GM12878 (cell line): ENCODE measurements at regions not wholly inside any gene's neighbourhood (a gene's known extent, or its start where the extent isn't known, plus 50 kb on each side); places are given as distances from the start of the nearest gene placed in this dataset.

Experiments used
- ATAC-seq: fragments of 200-7000 bp; cut with Tn5 transposase; 3 replicates; pipeline ENCODE4 v1.9.1; 2020; ENCODE audit warnings: mild to moderate bottlenecking, moderate library complexity
- BruUV-seq: library from RNA; stranded (reverse); fragments of 400-500 nt; replicated peaks from 2 replicates; lab custom pipeline; 2021; lab: Mats Ljungman, UMichigan
- CTCF ChIA-PET: fragments of 300-600 bp; sonication (Branson Sonifier 250); formaldehyde crosslinking; extraction: SDS; loops from one replicate; lab custom pipeline; 2021; ENCODE audit warnings: inconsistent platforms; lab: Yijun Ruan, JAX
- POLR2A ChIA-PET: fragments of 350-600 bp; formaldehyde crosslinking; extraction: SDS; loops from one replicate; lab custom pipeline; 2021; ENCODE audit warnings: inconsistent platforms; lab: Charles Lee
- RAD21 ChIA-PET: fragments of 300-600 bp; sonication (Branson Sonifier 250); formaldehyde crosslinking; loops from one replicate; lab custom pipeline; 2023; ENCODE audit warnings: antibody characterized with exemption; ENCODE audit not compliant: unreplicated experiment; lab: Charles Lee
- SMC1A ChIA-PET: fragments of 300-600 bp; sonication (Branson Sonifier 250); formaldehyde crosslinking; loops from one replicate; lab custom pipeline; 2023; ENCODE audit not compliant: unreplicated experiment, uncharacterized antibody; lab: Charles Lee
- DNase-seq: peaks from one replicate; pipeline ENCODE4 v3.0.0-alpha.2; 2011; ENCODE audit warnings: low read depth, low spot score
- FAIRE-seq: peaks from 3 replicates; lab custom pipeline; 2011; peaks lifted over from hg19 to GRCh38; lab: Jason Lieb, UNC
- H2AFZ ChIP-seq: 2 replicates; pipeline ENCODE4 v1.6.0; 2011; ENCODE audit warnings: low read depth, low read length, control low read depth; ENCODE audit not compliant: control insufficient read depth
- H3K27ac ChIP-seq: 2 replicates; pipeline ENCODE4 v1.5.1; 2011; ENCODE audit warnings: control low read depth; ENCODE audit not compliant: control insufficient read depth, insufficient read depth
- H3K27me3 ChIP-seq, 2 experiments: replicated peaks in 1 of 2; 2 replicates each; pipeline versions ENCODE4 v1.6.0 to v1.6.1; 2011; ENCODE audit warnings: low read length in 1 of 2; ENCODE audit not compliant: control insufficient read depth in 2 of 2, insufficient read depth in 2 of 2
- H3K36me3 ChIP-seq, 2 experiments: 2 replicates each; pipeline ENCODE4 v1.5.1; 2011; ENCODE audit warnings: low read length in 1 of 2; ENCODE audit not compliant: control insufficient read depth in 2 of 2, insufficient read depth in 2 of 2
- H3K4me1 ChIP-seq: 2 replicates; pipeline ENCODE4 v1.6.1; 2011; ENCODE audit warnings: mild to moderate bottlenecking, low read length, moderate library complexity, mixed read lengths; ENCODE audit not compliant: control insufficient read depth, insufficient read depth
- H3K4me2 ChIP-seq: 2 replicates; pipeline ENCODE4 v1.6.0; 2011; ENCODE audit warnings: control low read depth; ENCODE audit not compliant: control insufficient read depth, insufficient read depth
- H3K4me3 ChIP-seq: fragments of 200-600 bp; sonication (generic); 2 replicates; pipeline ENCODE4 v1.5.1; 2016
- H3K79me2 ChIP-seq: 2 replicates; pipeline ENCODE4 v1.6.0; 2011; ENCODE audit warnings: low read length; ENCODE audit not compliant: control insufficient read depth, insufficient read depth
- H3K9ac ChIP-seq: 2 replicates; pipeline ENCODE4 v1.8.0; 2011; ENCODE audit warnings: low read length, control low read depth, mixed read lengths; ENCODE audit not compliant: control insufficient read depth, insufficient read depth
- H3K9me3 ChIP-seq: replicated peaks from 3 replicates; pipeline ENCODE4 v1.5.1; 2011; ENCODE audit warnings: mild to moderate bottlenecking, low read length; ENCODE audit not compliant: control insufficient read depth, insufficient read depth
- H4K20me1 ChIP-seq: 2 replicates; pipeline ENCODE4 v1.6.0; 2011; ENCODE audit not compliant: control insufficient read depth, insufficient read depth
- BRCA1 ChIP-seq: IDR thresholded peaks from 2 replicates; pipeline ENCODE4 v1.6.1; 2011; ENCODE audit warnings: low read depth, low read length, improper control_type of control experiment
- CBX5 ChIP-seq: sonication (generic); IDR thresholded peaks from 2 replicates; pipeline ENCODE4 v1.6.1; 2016; ENCODE audit warnings: low read depth, moderate library complexity, mild to moderate bottlenecking, inconsistent platforms
- EGR1 ChIP-seq, 2 experiments: IDR thresholded peaks; 1 replicate in 1 of 2; 2 replicates in 1 of 2; pipeline ENCODE4 v1.6.1; 2011 to 2012; ENCODE audit warnings: low read depth in 2 of 2, low read length in 2 of 2, borderline replicate concordance in 1 of 2, mild to moderate bottlenecking in 1 of 2, moderate library complexity in 1 of 2
- EZH2 ChIP-seq: IDR thresholded peaks from 2 replicates; pipeline ENCODE4 v1.6.1; 2012; ENCODE audit warnings: low read depth, mild to moderate bottlenecking, control low read depth, inconsistent platforms, low read length, borderline replicate concordance; ENCODE audit not compliant: control insufficient read depth
- IKZF2 ChIP-seq, 2 experiments: fragments of 450-650 bp; IDR thresholded peaks; 2 replicates each; pipeline ENCODE4 v1.6.1; 2017; ENCODE audit warnings: mild to moderate bottlenecking in 2 of 2, moderate library complexity in 2 of 2
- MTA2 ChIP-seq: fragments of 450-650 bp; IDR thresholded peaks from 2 replicates; pipeline ENCODE4 v1.6.1; 2016; ENCODE audit warnings: low read depth, mild to moderate bottlenecking, moderate library complexity
- NBN ChIP-seq: fragments of 450-650 bp; IDR thresholded peaks from 2 replicates; pipeline ENCODE4 v1.6.1; 2016
- POLR2AphosphoS5 ChIP-seq: IDR thresholded peaks from 2 replicates; pipeline ENCODE4 v1.6.1; 2011; ENCODE audit warnings: mild to moderate bottlenecking, low read length, inconsistent platforms
- WGBS: methylation state at CpG from one replicate; pipeline ENCODE4 v1.1.6; 2016; ENCODE audit warnings: low lambda C conversion rate; ENCODE audit not compliant: insufficient replicate concordance, insufficient coverage; ENCODE audit errors: missing lambda C conversion rate; 5-methylcytosine and 5-hydroxymethylcytosine counted together
- in situ Hi-C: fragments of 300-500 bp; cut with MboI; formaldehyde crosslinking; loops from 9 replicates; pipeline ENCODE4 v1.14.3; 2018; ENCODE audit warnings: mixed read lengths
- intact Hi-C: fragments of 100-400 bp; cut with micrococcal nuclease; formaldehyde crosslinking; loops from one replicate; pipeline ENCODE4 v1.14.2; 2022; ENCODE audit not compliant: unreplicated experiment
- TF ChIP-seq, protein P1 (sequence below): IDR thresholded peaks from 2 replicates; pipeline ENCODE4 v1.6.1; 2012; ENCODE audit warnings: mild to moderate bottlenecking, low read depth, low read length
- TF ChIP-seq, protein P2 (sequence below): fragments of 450-650 bp; IDR thresholded peaks from 2 replicates; pipeline ENCODE4 v1.6.1; 2017; ENCODE audit warnings: antibody characterized with exemption, mild to moderate bottlenecking, moderate library complexity
- TF ChIP-seq, protein P3 (sequence below): fragments of 450-650 bp; formaldehyde crosslinking; IDR thresholded peaks from 2 replicates; pipeline ENCODE4 v1.4.0; 2022; ENCODE audit warnings: mild to moderate bottlenecking, moderate library complexity
- TF ChIP-seq, protein P4 (sequence below): IDR thresholded peaks from 2 replicates; pipeline ENCODE4 v1.6.1; 2011; ENCODE audit warnings: borderline replicate concordance, low read depth, mild to moderate bottlenecking, moderate library complexity, mixed read lengths, low read length; ENCODE audit not compliant: insufficient read depth; ENCODE audit errors: extremely low read length
- TF ChIP-seq, protein P5 (sequence below): IDR thresholded peaks from 2 replicates; pipeline ENCODE4 v1.6.1; 2012; ENCODE audit warnings: low read depth, low read length, improper control_type of control experiment

DNA sequence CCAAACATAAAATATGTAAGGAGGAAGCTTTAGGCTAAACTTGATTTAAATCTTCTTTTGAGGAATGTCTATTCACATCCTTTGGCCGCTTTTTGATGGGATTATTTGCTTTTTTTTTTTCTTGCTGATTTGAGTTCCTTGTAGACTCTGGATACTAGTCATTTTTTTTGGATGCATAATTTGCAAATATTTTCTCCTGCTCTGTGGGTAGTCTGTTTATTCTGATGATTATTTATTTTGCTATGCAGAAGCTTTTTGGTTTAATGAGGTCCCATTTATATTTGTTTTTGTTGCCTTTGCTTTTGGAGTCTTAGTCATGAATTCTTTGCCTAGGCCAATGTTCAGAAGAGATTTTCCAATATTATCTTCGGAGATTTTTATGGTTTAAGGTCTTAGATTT lies 144.9 kb downstream of the MAGEC2 start:
- H3K27ac ChIP-seq: no peak overlapping the region
- H2AFZ ChIP-seq: no peak overlapping the region
- FAIRE-seq: no peak
- H4K20me1 ChIP-seq: no peaks in the 10 kb centered on the region
- H3K36me3 ChIP-seq: no peaks in the 10 kb centered on the region
- ChIA-PET CTCF (no interaction called here), RAD21 (no interaction called here), SMC1A (no interaction called here), POLR2A (no interaction called here)
- no peaks in the 10 kb centered on the region for H3K27me3 ChIP-seq
- no peak overlapping the region for H3K4me2 ChIP-seq
- H3K4me3 ChIP-seq: no peak overlapping the region
- WGBS: 3% methylated on average over 2 of the region's 2 CpGs
- H3K4me1 ChIP-seq: no peaks in the 10 kb centered on the region
- DNase-seq: no peak
- no peak for ATAC-seq
- H3K9me3 ChIP-seq: no peaks in the 10 kb centered on the region; the same call in 1 of the 3 replicates
- no TSS peak for BruUV-seq
- intact Hi-C loops (no loop called here), in situ Hi-C loops (no loop called here)
- no peaks in the 10 kb centered on the region for H3K79me2 ChIP-seq
- no peak overlapping the region for H3K9ac ChIP-seq
- TF ChIP-seq, protein P1, sequence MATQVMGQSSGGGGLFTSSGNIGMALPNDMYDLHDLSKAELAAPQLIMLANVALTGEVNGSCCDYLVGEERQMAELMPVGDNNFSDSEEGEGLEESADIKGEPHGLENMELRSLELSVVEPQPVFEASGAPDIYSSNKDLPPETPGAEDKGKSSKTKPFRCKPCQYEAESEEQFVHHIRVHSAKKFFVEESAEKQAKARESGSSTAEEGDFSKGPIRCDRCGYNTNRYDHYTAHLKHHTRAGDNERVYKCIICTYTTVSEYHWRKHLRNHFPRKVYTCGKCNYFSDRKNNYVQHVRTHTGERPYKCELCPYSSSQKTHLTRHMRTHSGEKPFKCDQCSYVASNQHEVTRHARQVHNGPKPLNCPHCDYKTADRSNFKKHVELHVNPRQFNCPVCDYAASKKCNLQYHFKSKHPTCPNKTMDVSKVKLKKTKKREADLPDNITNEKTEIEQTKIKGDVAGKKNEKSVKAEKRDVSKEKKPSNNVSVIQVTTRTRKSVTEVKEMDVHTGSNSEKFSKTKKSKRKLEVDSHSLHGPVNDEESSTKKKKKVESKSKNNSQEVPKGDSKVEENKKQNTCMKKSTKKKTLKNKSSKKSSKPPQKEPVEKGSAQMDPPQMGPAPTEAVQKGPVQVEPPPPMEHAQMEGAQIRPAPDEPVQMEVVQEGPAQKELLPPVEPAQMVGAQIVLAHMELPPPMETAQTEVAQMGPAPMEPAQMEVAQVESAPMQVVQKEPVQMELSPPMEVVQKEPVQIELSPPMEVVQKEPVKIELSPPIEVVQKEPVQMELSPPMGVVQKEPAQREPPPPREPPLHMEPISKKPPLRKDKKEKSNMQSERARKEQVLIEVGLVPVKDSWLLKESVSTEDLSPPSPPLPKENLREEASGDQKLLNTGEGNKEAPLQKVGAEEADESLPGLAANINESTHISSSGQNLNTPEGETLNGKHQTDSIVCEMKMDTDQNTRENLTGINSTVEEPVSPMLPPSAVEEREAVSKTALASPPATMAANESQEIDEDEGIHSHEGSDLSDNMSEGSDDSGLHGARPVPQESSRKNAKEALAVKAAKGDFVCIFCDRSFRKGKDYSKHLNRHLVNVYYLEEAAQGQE: no peak
- no peak for TF ChIP-seq EGR1 (IDR thresholded peaks at IDR 0.05; ENCODE audit: borderline replicate concordance in 1 of 2, low read depth in 2 of 2, low read length in 2 of 2)
- TF ChIP-seq, protein P2, sequence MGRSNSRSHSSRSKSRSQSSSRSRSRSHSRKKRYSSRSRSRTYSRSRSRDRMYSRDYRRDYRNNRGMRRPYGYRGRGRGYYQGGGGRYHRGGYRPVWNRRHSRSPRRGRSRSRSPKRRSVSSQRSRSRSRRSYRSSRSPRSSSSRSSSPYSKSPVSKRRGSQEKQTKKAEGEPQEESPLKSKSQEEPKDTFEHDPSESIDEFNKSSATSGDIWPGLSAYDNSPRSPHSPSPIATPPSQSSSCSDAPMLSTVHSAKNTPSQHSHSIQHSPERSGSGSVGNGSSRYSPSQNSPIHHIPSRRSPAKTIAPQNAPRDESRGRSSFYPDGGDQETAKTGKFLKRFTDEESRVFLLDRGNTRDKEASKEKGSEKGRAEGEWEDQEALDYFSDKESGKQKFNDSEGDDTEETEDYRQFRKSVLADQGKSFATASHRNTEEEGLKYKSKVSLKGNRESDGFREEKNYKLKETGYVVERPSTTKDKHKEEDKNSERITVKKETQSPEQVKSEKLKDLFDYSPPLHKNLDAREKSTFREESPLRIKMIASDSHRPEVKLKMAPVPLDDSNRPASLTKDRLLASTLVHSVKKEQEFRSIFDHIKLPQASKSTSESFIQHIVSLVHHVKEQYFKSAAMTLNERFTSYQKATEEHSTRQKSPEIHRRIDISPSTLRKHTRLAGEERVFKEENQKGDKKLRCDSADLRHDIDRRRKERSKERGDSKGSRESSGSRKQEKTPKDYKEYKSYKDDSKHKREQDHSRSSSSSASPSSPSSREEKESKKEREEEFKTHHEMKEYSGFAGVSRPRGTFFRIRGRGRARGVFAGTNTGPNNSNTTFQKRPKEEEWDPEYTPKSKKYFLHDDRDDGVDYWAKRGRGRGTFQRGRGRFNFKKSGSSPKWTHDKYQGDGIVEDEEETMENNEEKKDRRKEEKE: no peak
- no peak for TF ChIP-seq BRCA1
- TF ChIP-seq, protein P3, sequence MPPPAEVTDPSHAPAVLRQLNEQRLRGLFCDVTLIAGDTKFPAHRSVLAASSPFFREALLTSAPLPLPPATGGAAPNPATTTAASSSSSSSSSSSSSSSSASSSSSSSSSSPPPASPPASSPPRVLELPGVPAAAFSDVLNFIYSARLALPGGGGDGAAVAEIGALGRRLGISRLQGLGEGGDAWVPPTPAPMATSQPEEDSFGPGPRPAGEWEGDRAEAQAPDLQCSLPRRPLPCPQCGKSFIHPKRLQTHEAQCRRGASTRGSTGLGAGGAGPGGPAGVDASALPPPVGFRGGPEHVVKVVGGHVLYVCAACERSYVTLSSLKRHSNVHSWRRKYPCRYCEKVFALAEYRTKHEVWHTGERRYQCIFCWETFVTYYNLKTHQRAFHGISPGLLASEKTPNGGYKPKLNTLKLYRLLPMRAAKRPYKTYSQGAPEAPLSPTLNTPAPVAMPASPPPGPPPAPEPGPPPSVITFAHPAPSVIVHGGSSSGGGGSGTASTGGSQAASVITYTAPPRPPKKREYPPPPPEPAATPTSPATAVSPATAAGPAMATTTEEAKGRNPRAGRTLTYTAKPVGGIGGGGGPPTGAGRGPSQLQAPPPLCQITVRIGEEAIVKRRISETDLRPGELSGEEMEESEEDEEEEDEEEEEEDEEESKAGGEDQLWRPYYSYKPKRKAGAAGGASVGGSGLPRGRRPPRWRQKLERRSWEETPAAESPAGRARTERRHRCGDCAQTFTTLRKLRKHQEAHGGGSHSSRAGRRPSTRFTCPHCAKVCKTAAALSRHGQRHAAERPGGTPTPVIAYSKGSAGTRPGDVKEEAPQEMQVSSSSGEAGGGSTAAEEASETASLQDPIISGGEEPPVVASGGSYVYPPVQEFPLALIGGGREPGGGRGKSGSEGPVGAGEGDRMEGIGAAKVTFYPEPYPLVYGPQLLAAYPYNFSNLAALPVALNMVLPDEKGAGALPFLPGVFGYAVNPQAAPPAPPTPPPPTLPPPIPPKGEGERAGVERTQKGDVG (CRISPR knock-in tag): no peak
- TF ChIP-seq, protein P4, sequence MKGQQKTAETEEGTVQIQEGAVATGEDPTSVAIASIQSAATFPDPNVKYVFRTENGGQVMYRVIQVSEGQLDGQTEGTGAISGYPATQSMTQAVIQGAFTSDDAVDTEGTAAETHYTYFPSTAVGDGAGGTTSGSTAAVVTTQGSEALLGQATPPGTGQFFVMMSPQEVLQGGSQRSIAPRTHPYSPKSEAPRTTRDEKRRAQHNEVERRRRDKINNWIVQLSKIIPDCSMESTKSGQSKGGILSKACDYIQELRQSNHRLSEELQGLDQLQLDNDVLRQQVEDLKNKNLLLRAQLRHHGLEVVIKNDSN: no peak
- TF ChIP-seq POLR2AphosphoS5: no peak
- TF ChIP-seq, protein P5, sequence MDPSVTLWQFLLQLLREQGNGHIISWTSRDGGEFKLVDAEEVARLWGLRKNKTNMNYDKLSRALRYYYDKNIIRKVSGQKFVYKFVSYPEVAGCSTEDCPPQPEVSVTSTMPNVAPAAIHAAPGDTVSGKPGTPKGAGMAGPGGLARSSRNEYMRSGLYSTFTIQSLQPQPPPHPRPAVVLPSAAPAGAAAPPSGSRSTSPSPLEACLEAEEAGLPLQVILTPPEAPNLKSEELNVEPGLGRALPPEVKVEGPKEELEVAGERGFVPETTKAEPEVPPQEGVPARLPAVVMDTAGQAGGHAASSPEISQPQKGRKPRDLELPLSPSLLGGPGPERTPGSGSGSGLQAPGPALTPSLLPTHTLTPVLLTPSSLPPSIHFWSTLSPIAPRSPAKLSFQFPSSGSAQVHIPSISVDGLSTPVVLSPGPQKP: no peak
- no peak for TF ChIP-seq IKZF2 (IDR thresholded peaks at IDR 0.05)
- no peak for TF ChIP-seq EZH2
- no peak for TF ChIP-seq NBN
- no peak for TF ChIP-seq CBX5
- TF ChIP-seq MTA2: no peak
